ENCODE measurements at regions not wholly inside any gene's neighbourhood (a gene's known extent, or its start where the extent isn't known, plus 50 kb on each side); places are given as distances from the start of the nearest gene placed in this dataset.

GRCh38 chr16:52872731-52873130 is 180.0 kb downstream of the CHD9NB start:
- no peak for TF ChIP-seq EZH2 (optimal IDR thresholded peaks at IDR 0.05; ENCODE audit: low read depth, low read length)
- TF ChIP-seq CTCF (IDR thresholded peaks at IDR 0.05; ENCODE audit: low read length): no peak
